ENCODE measurements at regions not wholly inside any gene's neighbourhood (a gene's known extent, or its start where the extent isn't known, plus 50 kb on each side); places are given as distances from the start of the nearest gene placed in this dataset.

DNA sequence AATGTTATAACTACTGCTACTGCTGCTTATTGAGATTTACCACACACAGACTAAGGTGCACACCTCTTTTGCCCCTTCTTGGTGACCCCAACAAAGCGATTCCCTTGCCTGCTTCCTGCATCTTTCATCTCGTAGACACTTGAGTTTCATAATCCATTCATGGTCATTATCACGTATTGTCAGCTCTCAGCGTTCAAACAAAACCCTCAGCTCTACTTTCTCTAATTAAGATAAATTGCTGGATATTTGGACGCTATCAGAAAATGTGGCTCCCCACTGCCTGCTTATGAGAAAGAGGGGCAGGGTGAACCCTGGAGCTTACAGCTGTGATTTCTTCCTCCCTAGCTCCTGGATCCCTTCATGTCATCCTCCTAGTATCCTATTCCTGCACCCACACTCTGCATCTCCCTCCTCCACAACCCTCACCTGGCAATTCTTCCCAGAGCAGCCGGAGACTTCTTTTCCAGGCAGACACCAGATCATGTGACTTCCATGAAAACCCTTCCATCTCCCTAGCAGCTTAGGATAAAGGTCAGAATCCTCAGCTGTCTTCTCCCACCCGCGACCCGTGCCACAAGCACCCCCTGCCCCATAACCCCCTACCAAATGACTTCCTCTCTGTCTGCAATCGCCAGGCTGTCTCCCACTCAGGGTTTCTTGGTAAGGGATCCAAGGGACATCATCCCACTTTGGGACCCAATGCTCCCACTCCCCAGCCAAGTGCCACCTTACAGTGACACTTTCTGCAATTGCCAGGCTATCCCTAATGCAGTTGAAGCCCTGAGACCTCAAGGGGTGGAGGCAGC is 146.5 kb downstream of the NSG2 start:
- DNase-seq, result no peak

DNA sequence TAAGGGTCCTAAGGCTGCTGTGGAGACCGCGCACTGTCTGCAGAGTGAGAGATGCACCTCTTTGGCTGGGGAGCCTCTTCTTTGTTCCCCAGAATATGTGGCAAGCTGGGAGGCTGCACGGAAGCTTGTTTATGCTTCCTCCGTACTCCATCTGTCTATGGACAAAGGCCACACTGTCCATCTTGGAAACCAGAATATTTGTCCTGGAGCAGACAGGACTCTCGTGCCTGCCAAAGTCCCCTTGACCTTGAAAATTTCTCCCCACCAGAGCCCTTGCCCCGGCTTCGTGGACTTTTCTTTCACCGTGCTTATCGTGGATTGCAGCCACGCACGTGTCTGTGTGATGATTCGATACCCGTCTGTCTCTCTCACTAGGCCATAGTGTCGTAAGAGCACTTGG is 147.4 kb downstream of the NSG2 start:
- no peak for DNase-seq

DNA sequence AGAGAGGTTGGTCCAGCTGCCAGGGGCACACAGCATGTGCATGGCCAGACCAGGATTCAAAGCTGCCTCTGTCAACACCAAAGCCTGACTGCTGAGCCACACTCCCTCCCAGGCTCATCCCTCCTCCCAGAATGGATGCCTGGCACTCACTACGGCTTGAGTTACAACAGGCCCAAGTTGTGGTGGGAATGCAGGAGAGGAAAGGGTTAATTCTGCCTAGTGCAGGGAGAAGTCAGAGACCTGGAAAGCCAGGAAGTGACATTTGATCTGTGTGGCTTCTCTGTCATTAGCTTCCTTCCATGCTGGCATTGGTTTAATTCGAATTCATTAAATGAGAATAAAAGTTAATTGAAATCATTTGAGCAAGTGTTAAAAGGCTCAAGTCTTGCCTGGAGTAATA is 150.0 kb downstream of the NSG2 start:
- no peak for DNase-seq

DNA sequence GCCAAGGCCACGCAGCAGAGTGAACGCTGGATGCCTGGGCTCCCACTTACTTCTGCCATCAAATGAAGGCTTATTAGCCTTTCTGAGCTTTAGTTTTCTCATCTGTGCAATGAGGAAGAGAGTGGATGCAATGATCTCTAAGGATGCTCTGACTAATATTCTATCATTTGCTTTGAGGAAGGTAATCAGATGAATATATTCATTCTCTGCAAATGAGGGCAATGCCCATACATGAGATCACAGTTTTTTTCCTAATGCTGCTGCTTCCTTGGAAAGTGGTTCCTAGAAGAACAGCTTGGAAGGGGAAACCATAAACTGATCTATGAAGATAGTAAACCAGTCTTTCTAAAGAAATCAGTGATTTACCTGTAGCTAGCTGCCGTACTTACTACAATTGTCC is 152.4 kb downstream of the NSG2 start:
- DNase-seq, result no peak

DNA sequence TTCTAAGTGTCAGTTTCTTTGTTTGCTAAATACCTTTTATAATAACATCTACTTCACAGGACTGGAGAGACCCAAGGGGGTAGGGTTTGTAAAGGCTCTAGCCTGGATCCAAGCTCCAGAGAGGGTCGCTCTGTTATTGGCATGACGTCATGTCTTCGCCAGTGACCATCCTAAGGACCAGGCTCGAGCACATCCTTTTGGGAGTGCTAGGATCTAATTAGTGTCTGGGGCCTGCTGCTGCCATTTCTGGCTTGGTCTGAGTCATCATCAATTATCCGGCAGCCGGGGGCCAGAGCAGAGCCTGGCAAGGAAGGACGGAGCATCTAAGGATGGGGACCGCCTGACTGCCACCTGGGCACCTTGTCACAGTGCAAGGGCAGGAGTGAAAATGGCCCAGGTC is 153.0 kb downstream of the NSG2 start:
- DNase-seq, result no peak

DNA sequence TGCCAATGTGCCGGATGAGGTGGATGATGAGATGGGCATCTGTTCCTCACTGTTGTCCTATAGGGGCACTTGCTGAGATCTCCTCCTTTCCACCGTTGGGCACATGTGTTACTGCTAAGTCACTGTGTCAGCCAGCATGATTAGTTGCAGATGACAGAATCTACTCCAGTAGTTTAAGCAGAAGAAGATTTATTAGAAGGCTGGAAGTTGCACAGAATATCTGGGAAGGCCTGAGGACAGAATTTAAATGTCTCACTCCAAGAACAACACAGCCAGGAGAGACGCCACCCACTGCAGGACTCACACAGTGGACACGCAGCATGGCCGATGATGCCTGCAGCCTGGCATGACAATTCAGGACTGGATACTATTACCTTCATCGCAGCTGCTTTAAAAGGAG is 157.5 kb downstream of the NSG2 start:
- no peak for DNase-seq

DNA sequence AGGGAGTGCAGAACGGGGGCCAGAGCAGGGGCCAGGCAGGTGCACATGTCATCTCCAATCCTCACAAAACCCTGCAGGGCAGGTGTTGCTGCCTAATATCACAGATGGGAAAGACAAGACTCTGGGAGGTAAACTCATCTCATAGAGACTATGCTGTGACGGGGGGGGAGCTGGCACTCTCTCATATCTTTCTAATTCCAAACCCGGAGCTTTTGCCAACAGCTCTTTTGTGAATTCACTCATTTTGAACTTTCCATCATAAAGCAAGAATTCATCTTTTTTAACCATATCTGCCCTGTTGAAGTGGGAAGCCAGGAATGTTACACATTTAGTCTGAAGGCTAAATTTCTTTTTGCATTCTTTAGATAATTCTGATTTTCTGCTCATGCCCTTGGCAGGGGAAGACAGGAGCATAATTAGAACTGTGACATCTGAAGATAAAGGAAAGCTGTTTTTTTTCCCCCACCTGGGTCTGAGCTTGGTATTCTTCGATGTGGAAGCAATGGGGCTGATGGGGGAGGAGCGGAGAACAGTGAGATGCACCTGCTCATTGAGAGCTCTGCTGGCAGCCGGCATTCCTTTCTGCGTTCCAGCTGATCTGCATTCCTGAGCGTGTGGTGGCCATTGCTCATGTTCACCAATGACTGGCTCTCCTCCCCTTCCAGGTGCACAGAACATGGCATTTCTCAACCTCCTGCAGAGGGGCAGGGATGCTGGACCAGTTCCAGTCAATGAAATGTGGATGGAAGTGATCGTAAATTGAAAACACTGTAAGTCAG is 159.2 kb downstream of the NSG2 start:
- peak; percentile 42 for DNase-seq

DNA sequence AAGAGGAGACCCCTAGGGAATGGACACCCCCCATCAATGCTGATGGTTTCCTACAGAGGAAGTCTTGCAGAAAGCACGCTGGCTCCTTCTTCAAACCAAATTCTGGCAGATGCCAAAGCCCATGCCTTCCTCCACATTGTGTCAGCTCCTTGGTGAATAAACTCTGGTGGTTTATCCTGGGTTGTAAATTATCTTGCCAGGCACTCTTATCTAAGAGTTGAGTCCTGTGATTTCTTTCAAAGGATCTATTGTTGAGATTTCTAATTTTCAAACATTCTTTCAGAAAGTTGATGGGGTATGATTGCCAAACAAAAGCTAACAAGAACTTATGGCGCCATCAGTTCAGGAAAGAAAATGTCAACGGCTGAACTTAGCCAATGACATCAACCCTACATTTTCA is 160.4 kb downstream of the NSG2 start:
- DNase-seq, result no peak

DNA sequence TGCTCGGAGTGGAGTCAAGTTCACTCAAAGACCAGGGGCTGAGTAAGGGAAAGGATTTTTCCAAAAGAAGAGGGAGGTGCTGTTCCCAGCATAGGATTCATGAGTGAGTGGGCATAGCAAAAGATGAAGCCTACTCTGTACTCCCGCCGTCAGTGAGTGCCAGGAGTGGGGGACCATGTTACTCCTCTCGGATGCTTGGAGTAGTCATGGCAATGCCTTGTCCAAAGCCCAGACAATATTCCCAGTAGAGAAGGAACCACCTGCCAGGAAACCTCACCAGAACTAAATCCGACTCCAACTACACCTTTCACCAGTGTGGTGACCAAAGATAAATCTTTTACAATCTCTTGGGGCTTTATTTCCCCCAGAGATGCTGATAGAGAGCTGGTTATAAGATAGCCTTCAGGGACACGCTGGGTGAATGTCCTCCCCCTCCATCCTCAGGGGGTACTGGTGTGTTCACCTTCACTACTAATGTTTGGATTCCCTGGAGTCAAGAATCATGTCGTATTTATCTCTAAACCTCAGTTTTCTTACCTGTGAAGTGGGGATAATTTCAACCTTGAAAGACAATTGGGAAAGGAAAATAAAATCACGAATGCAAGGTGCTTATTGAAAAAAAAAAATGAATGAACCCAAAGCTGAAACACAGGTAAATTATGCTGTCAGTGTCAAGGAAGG is 165.2 kb downstream of the NSG2 start:
- DNase-seq, result no peak

DNA sequence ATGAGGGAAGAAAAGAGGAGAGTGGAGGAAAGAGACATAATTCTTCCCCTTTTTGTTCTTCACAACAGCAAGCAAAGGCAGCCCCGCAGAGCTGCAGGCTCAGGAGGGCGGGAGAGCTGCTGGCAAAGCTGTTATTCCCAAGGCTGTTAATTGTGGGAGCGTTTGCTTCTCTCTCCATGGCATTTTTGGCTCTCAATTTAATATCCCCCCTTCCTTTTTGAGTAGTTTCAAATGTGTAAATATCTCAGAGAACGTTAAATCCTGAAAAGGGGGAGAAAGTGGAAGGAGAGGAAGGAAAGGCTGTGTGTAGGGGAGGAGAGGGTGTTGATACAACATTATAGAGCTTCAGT is 165.7 kb downstream of the NSG2 start:
- DNase-seq, result no peak

DNA sequence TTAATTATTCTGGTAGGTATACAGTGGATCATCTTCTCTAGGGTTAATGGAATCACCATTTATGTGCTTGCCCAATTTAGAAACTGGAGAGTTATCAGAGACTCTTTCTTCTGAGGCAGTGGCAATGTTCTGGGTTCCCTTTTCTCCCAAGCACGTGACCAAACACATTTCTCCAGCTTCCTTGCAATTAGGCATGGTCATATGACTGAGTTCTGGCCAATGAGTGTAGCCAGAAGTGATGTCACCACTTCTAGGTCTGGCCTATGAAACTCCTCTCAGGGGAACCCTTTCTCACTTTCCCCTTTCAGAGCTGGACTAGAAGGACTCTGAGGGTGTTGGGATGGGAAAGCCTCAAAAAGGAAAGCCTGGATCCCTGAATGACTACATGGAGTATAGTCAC is 172.0 kb downstream of the NSG2 start:
- DNase-seq, result no peak

DNA sequence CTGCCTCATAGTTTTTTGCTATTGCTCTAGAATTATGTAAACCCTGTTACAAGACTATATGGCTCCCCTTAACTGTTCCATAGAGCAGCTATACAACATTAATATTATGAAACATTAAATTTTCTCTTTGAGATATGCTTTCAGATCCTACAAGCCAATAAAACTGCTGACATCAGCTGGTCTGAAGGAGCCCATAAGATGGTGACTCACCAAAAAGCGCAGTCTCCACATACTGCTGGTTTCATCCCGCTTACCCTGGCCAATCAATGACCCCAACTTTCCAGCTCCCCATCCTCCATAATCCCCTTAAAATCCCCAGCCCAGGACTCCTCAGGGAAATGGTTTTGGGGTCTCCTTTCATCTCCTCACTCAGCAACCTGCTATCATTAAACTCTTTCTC is 172.7 kb downstream of the NSG2 start:
- no peak for DNase-seq

DNA sequence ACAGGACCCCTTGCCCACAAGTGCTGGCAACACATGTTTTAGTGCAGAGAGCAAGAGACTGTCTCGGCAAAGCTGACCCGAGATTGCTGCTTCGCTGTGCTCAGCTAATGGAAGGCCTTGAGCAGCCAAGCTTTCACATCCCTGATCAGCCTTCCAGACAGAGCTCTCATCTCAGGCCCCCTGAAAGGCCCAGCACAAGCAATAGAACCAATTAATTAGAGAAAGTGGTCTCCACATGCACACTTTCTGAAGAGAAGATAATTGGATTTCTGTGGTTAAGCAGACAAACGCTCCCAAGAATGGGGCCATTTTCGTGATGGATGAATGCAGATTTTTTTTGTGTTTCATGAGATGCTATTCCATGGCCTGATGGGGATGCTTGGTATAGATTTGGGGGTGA is 174.9 kb downstream of the NSG2 start:
- DNase-seq, result no peak

DNA sequence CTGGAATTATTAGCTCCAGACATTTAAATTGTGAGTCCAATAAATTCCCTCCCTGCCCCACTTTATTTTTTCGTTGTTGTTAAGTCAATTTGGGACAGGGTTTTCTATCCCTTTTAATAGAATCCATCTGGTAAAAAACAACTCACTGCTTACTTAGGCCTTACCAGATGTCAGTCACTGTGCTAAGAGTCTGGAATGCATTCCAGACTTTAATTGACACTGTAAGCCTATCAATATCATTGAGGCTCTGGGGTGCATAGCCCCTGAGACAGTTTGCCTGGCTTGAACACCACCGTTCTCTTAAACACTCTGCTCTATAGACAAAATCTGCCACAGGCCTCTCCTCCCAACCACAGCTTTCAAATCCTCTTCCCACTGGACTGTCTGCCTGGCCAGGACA is 175.9 kb downstream of the NSG2 start:
- no peak for DNase-seq

DNA sequence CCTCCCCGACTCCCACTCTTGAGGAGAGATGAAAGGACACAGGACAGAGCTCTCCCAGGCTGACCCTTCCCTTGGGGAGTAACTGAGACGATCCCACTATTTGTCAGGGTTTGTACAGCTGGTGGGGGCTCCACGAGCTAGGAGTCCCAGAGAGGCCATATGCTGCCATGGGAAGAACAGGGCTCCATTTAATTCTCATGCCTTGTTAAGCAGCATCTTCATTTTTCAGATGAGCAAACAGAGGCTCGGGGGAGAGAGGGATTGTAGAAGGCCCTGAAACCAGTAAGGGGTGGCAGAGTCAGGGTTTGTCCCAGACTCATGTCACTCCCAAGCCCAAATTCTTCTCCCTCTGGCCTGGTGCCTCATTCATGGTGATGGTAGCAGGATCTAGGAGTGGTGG is 176.4 kb downstream of the NSG2 start:
- DNase-seq, result no peak

DNA sequence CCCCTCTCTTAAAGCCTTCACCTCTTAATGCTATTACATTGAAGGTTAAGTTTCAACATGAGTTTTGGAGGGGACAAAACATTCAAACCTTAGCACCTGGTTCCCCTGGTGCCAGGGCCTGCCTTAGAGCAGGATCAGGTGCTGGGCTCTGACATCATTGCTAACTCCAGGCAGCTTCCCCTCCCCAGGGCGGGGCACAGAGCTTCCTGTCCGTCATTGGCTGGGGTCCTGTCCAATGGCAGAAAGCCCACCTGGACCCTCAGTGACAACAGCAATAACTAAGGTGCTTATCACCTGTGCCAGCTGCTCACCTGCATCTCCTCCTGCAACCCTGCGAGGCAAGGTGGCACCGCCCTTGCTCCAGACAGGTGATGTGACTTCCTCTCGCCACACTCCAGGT is 177.4 kb downstream of the NSG2 start:
- no peak for DNase-seq

DNA sequence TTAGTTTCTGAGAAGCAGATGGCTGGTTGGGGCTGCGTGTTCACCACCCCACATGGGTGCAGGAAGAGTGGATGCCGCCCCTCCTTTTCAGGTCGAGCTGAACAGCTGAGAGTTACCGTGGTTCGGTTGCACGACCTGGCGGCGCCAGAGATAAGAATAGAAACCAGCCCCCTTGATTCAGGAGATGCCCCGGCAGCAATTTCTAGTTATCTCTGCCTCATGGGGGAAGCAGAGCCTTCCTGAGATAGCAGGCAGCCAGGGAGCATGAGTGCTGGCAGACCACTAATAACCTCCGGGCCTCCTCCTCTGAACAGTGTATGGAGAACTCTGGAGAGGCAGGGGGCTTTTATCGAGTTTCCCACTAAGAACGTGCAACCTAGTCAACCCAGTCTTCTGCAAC is 177.8 kb downstream of the NSG2 start:
- DNase-seq, result no peak

DNA sequence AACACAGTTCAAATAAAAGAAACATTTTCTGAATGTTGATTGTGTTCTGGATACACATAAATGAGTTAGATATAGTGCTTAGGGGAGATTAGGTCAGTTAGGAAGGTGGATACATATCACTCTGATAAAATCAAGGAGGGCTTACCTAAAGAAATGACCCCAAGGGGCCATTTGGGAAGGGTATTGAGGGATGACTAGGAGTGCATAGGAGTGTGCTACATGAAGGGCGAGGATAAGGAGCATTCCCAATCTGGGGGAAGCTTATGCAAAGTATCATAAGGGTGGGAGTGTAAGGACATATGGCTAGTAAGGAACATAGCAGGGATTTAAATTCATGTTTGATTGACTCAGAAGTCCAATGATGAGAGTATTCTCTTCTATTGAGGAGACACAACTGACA is 183.6 kb downstream of the NSG2 start:
- DNase-seq, result no peak

DNA sequence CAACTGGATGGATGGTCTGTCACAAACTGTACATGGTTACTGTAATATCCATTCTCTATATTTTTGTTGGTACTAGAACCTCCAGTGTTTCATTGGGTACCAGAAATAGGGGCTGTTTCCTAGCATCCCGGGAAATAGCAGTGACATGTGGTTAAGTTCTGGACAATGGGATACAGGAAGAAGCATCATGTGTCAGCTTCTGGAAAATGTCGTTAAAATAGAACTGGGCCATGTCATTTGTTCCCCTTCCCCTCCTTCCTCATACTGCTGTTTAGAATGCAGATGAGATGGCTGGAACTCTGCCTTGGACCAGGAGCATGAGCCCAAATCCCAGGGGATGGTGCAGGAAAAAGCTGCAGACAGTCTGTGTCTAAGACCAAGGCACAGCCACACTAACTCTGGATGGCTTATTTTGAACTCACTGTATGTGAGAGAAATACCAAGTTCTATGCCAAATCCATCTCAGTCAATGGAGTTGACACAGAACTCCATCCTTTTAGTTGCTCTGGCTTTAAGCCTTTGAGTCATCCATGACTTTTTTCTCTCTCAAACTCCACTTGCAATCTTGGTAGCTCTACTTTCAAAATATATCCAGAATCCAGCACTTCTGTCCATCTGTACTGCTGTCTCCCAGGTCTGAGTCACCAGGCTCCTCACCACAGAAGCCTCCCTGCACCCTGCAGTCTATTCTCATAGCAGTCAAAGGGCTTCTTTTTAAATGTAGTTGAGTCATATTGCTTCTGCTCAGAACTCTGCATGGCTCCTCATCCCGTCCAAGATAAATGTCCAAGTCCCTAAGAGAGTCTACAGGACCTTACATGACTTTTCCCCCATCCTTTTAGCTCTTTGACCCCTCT is 184.2 kb downstream of the NSG2 start:
- no peak for DNase-seq

DNA sequence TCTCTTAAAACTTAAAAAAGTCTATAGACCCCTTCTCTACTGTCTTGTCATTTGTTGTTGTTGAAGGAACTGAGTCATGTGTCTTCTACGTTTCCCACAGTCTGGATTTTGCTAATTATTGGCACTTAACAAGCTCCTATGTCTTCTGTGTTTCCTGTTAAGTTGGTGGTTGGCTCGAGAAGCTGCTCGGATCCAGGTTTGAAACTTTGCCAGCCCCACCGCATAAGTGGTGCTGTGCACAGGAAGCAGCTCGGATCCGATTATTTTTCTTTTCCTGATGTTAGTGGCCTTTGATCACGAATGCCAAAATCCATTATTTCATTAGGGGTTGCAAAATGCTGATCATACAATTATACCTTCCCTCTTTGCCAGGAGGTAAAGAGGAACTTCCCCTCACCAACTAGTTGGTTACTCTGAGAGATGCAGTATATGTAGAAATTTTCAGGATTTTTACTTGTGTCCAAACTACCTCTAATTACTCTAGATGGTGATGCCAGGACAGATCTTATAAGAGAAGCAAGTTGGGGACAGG is 186.5 kb downstream of the NSG2 start:
- DNase-seq, result no peak

DNA sequence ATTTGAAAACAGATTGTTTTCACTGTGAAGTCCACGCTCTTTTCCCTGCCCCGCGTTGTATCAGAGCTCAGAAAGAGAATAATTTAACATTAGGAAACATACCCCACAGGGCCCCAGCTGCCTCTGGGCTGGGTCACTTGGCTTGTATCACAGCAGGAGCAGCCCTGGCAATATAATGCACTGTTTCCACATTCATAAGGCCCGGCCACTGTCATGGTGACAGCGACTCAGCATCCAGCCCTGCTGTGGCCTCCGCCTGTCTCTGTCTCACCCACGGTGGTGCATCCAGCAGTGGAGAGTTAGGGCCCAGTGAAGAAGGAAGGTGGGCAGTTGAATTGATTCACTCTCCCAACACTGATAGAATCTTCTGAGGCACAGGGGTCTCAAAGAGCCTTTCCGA is 188.9 kb downstream of the NSG2 start:
- no peak for DNase-seq

DNA sequence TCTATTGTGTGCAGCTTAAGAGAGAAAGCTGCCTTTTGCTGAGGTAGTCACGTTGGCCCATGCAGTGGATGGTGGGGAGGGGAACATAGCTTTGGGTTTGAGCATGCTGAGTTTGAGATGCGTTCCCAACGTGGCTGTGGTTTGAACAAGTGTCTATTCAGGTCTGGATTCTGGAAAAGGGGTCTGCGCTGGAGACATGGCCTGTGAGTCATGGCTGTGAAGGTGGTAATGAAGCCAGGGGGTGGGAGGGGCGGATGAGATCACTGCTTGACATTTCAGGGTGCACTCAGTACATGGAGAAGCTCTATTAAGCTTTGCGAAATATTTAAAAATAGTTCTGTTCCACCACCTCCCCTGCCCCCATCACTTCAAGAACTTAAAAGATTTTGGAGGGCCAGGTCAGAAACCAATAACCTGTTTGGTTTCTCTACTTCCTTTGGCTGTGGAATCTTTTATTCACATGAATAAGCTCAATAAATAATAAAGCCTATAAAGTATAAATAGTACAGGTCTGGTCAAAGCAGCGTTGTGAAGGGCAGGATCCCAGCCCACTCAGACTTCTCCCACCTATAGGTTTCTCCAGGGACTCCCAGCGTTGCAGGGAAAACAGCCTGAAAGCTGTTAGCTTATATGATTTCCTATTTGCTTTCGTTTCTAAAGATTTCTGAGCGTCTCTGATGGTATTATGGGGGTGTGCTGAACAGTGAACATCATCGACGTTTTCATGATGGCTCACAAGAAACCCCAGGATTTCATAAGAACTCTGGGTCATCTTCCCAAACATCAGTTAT is 189.9 kb downstream of the NSG2 start:
- DNase-seq, result no peak

All from DMS79 treated with DMSO at 0.1 percent for 48 hours (cell line).